Gastroesophageal sphincter (tissue), 4 donors: ENCODE measurements at regions not wholly inside any gene's neighbourhood (a gene's known extent, or its start where the extent isn't known, plus 50 kb on each side); places are given as distances from the start of the nearest gene placed in this dataset.

Source experiments
- ATAC-seq: fragments of 150-250 bp; one replicate; pipeline ENCODE4 v1.9.1; 2016; ENCODE audit warnings: mild to moderate bottlenecking, moderate library complexity
- H3K27ac ChIP-seq, 4 donors: fragments of 200-600 bp; sonication (generic) in 3 of 4; 1 replicate in 3 of 4; 2 replicates in 1 of 4; pipeline ENCODE4 v1.5.1; 2016 to 2019
- H3K27me3 ChIP-seq: fragments of 200-600 bp; sonication (generic); one replicate; pipeline ENCODE4 v1.5.1; 2019
- H3K36me3 ChIP-seq, 2 donors: fragments of 200-600 bp; sonication (generic); one replicate each; pipeline ENCODE4 v1.5.1; 2019; ENCODE audit warnings: control low read depth in 1 of 2
- H3K4me1 ChIP-seq, 3 donors: fragments of 200-600 bp; sonication (generic); 1 replicate in 2 of 3; 2 replicates in 1 of 3; pipeline ENCODE4 v1.5.1; 2016 to 2019; ENCODE audit warnings: control low read depth in 2 of 3
- H3K4me3 ChIP-seq, 2 donors: fragments of 200-600 bp; sonication (generic); one replicate each; pipeline ENCODE4 v1.5.1; 2019; ENCODE audit warnings: mild to moderate bottlenecking in 1 of 2, moderate library complexity in 1 of 2
- H3K9me3 ChIP-seq, 3 donors: fragments of 200-600 bp; sonication (generic); one replicate each; pipeline ENCODE4 v1.5.1; 2017 to 2019; ENCODE audit warnings: control low read depth in 2 of 3
- CTCF ChIP-seq, 4 experiments: fragments of 200-600 bp in 2 of 4; fragments of 450-650 bp in 2 of 4; sonication (generic) in 1 of 4; IDR thresholded peaks; one replicate each; pipeline ENCODE4 v1.5.1; 2017 to 2019; ENCODE audit warnings: antibody characterized with exemption in 4 of 4, mild to moderate bottlenecking in 2 of 4, moderate library complexity in 2 of 4
- EP300 ChIP-seq: sonication (generic); formaldehyde crosslinking; IDR thresholded peaks from one replicate; pipeline ENCODE4 v1.6.1; 2017; ENCODE audit warnings: antibody characterized with exemption, mild to moderate bottlenecking
- POLR2A ChIP-seq, 2 donors: fragments of 450-650 bp; IDR thresholded peaks; one replicate each; pipeline ENCODE4 v1.6.1; 2017; ENCODE audit warnings: antibody characterized with exemption in 2 of 2, mild to moderate bottlenecking in 2 of 2, moderate library complexity in 1 of 2
- POLR2AphosphoS5 ChIP-seq: sonication (generic); formaldehyde crosslinking; IDR thresholded peaks from one replicate; pipeline ENCODE4 v1.6.1; 2017; ENCODE audit warnings: antibody characterized with exemption
- whole genome bisulfite sequencing, 2 donors: methylation state at CpG; one replicate each; pipeline ENCODE4 v1.1.5; 2018; ENCODE audit warnings: low coverage in 1 of 2; 5-methylcytosine and 5-hydroxymethylcytosine counted together

- Histone ChIP-seq H3K27me3 (peaks cover 59% of the 10 kb centered on the region), H3K9me3 (no peaks in the 10 kb centered on the region), H3K27ac (no peak overlapping the region), H3K4me3 (no peak overlapping the region), H3K4me1 (peaks cover 0 to 18% (median 0%) of the 10 kb centered on the region in 3 donors), H3K36me3 (no peaks in the 10 kb centered on the region)
- 92% methylated on average over 1 of the region's 1 CpG; no CpG with 5 or more reads in 1 of the 2 donors for WGBS, 2 donors
- no peak for ATAC-seq
- no peak for TF ChIP-seq EP300
- no peak for TF ChIP-seq POLR2AphosphoS5
- TF ChIP-seq CTCF (IDR thresholded peaks at IDR 0.05), result no peak
- TF ChIP-seq POLR2A (IDR thresholded peaks at IDR 0.05), result no peak
Measured at GRCh38 chr12:65598688-65599087, 225.6 kb upstream of the HMGA2 start.

GRCh38 chr12:65602253-65602609 lies 222.1 kb upstream of the HMGA2 start:
- Histone ChIP-seq H3K27me3 (peaks cover 39% of the 10 kb centered on the region), H3K36me3 (no peaks in the 10 kb centered on the region), H3K27ac (no peak overlapping the region), H3K4me3 (no peak overlapping the region), H3K9me3 (no peaks in the 10 kb centered on the region), H3K4me1 (peaks cover 0 to 25% (median 0%) of the 10 kb centered on the region in 3 donors)
- 12 to 13% methylated on average over 5 of the region's 5 CpGs for WGBS, 2 donors
- no peak for ATAC-seq
- TF ChIP-seq POLR2A (IDR thresholded peaks at IDR 0.05) (no peak), CTCF (IDR thresholded peaks at IDR 0.05) (no peak), EP300 (no peak), POLR2AphosphoS5 (no peak)

- TF ChIP-seq CTCF (IDR thresholded peaks at IDR 0.05) (peak; percentile 48 to 74 (median 58)), POLR2A (IDR thresholded peaks at IDR 0.05) (no peak), EP300 (no peak), POLR2AphosphoS5 (no peak)
- Histone ChIP-seq H3K27ac (peak overlapping the region in 3 of 4 donors; percentile 18 to 63 (median 34)), H3K27me3 (peaks cover 33% of the 10 kb centered on the region), H3K4me3 (peak overlapping the region; percentile 14 to 26), H3K36me3 (no peaks in the 10 kb centered on the region), H3K9me3 (peaks cover 0 to 5% (median 0%) of the 10 kb centered on the region in 3 donors), H3K4me1 (peaks cover 0 to 25% (median 0%) of the 10 kb centered on the region in 3 donors)
- peak; percentile 92 for ATAC-seq
- WGBS, 2 donors, result 12 to 25% methylated on average over 7 to 11 of the region's 11 CpGs
Measured at GRCh38 chr12:65602610-65603295, 221.5 kb upstream of the HMGA2 start.

GRCh38 chr12:65603438-65604351 lies 220.6 kb upstream of the HMGA2 start:
- peaks cover 0 to 11% (median 0%) of the 10 kb centered on the region in 3 donors for H3K9me3 ChIP-seq
- H3K36me3 ChIP-seq, result no peaks in the 10 kb centered on the region
- peak overlapping the region in 3 of 4 donors; percentile 18 to 63 (median 34) for H3K27ac ChIP-seq
- H3K4me3 ChIP-seq, result peak overlapping the region in 1 of 2 donors; percentile 26
- no peak for TF ChIP-seq POLR2A (IDR thresholded peaks at IDR 0.05)
- TF ChIP-seq POLR2AphosphoS5, result no peak
- TF ChIP-seq EP300, result no peak
- no peak for TF ChIP-seq CTCF (IDR thresholded peaks at IDR 0.05)
- WGBS, 2 donors, result 10 to 27% methylated on average over 8 of the region's 8 CpGs
- H3K4me1 ChIP-seq, result peaks cover 0 to 25% (median 0%) of the 10 kb centered on the region in 3 donors
- ATAC-seq, result peak; percentile 48
- peaks cover 25% of the 10 kb centered on the region for H3K27me3 ChIP-seq
